SK-N-SH (cell line): ENCODE measurements at regions not wholly inside any gene's neighbourhood (a gene's known extent, or its start where the extent isn't known, plus 50 kb on each side); places are given as distances from the start of the nearest gene placed in this dataset.

Source experiments
- EZH2phosphoT487 ChIP-seq: fragments of 200-600 bp; sonication (generic); IDR thresholded peaks from 2 replicates; pipeline ENCODE4 v1.6.1; 2017; ENCODE audit warnings: low read depth, mixed run types, mild to moderate bottlenecking, antibody characterized with exemption, moderate library complexity, borderline replicate concordance
- GABPA ChIP-seq: IDR thresholded peaks from 2 replicates; pipeline ENCODE4 v1.4.0; 2012; ENCODE audit warnings: low read depth, mild to moderate bottlenecking
- NRF1 ChIP-seq: IDR thresholded peaks from 2 replicates; pipeline ENCODE4 v1.6.1; 2012; ENCODE audit warnings: low read depth, mild to moderate bottlenecking, low read length
- POLR2AphosphoS5 ChIP-seq: IDR thresholded peaks from 2 replicates; pipeline ENCODE4 v1.6.1; 2012; ENCODE audit warnings: low read depth, low read length
- RFX5 ChIP-seq: IDR thresholded peaks from 2 replicates; pipeline ENCODE4 v1.6.1; 2012; ENCODE audit warnings: mild to moderate bottlenecking, improper control_type of control experiment, low read length
- RXRA ChIP-seq: IDR thresholded peaks from 2 replicates; pipeline ENCODE4 v1.4.0; 2012; ENCODE audit warnings: low read depth, mild to moderate bottlenecking, borderline replicate concordance
- TEAD4 ChIP-seq: IDR thresholded peaks from 2 replicates; pipeline ENCODE4 v1.4.0; 2012; ENCODE audit warnings: mild to moderate bottlenecking, borderline replicate concordance; ENCODE audit not compliant: insufficient read depth
- TF ChIP-seq, protein P1 (sequence below): IDR thresholded peaks from 2 replicates; pipeline ENCODE4; 2012
- TF ChIP-seq, protein P2 (sequence below): IDR thresholded peaks from 2 replicates; pipeline ENCODE4 v1.6.1; 2012; ENCODE audit warnings: mild to moderate bottlenecking, low read depth, low read length, moderate library complexity
- TF ChIP-seq, protein P3 (sequence below): IDR thresholded peaks from 2 replicates; pipeline ENCODE4 v1.4.0; 2012; ENCODE audit warnings: low read depth, borderline replicate concordance
- TF ChIP-seq, protein P4 (sequence below): fragments of 200-600 bp; sonication (generic); IDR thresholded peaks from 2 replicates; pipeline ENCODE4 v1.6.1; 2017; ENCODE audit warnings: antibody characterized with exemption, mild to moderate bottlenecking, moderate library complexity

DNA sequence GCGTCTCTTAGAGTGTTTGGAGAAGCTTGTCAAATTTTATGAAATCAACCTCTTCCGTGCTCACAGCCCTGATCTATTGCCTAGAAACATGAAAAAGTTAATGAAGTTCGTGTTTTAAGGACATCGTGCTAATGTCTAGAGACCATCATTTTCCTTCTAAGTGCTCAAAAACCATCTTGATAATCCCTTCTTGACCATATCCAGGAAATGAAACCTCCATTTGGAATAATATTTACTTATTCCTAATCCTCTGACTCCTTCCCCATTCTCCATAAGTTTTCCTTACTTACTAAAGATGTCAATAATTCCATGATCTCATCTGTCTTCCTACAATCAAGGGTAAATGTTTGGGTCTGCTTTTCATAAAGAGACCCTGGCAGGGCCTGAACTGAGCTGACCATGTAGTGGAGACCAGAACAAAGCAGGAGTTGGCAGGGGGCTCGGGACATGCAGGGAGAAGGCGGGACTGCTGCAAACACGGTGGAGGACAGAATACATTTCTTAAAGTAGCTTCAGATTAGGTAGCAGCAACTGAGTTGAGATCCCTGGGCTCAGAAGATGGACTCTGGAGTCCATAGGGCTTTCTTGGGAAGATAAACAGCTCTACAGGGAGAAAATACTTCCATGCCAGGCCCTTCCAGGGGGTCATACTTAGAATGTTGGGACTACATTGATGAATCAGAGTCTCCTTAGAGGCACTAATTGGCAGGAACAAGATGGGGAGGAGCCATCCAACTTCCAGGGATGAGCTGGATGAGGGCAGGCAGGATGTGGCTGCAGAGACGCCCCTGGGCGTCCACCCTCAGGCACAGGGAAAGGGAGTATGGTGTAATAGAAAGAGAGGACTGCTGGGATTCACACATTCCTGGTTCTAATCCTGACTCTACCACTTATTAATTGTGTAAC lies 100.7 kb downstream of the RIN2 start:
- TF ChIP-seq, protein P1, sequence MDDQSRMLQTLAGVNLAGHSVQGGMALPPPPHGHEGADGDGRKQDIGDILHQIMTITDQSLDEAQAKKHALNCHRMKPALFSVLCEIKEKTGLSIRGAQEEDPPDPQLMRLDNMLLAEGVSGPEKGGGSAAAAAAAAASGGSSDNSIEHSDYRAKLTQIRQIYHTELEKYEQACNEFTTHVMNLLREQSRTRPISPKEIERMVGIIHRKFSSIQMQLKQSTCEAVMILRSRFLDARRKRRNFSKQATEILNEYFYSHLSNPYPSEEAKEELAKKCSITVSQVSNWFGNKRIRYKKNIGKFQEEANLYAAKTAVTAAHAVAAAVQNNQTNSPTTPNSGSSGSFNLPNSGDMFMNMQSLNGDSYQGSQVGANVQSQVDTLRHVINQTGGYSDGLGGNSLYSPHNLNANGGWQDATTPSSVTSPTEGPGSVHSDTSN: no peak
- TF ChIP-seq, protein P2, sequence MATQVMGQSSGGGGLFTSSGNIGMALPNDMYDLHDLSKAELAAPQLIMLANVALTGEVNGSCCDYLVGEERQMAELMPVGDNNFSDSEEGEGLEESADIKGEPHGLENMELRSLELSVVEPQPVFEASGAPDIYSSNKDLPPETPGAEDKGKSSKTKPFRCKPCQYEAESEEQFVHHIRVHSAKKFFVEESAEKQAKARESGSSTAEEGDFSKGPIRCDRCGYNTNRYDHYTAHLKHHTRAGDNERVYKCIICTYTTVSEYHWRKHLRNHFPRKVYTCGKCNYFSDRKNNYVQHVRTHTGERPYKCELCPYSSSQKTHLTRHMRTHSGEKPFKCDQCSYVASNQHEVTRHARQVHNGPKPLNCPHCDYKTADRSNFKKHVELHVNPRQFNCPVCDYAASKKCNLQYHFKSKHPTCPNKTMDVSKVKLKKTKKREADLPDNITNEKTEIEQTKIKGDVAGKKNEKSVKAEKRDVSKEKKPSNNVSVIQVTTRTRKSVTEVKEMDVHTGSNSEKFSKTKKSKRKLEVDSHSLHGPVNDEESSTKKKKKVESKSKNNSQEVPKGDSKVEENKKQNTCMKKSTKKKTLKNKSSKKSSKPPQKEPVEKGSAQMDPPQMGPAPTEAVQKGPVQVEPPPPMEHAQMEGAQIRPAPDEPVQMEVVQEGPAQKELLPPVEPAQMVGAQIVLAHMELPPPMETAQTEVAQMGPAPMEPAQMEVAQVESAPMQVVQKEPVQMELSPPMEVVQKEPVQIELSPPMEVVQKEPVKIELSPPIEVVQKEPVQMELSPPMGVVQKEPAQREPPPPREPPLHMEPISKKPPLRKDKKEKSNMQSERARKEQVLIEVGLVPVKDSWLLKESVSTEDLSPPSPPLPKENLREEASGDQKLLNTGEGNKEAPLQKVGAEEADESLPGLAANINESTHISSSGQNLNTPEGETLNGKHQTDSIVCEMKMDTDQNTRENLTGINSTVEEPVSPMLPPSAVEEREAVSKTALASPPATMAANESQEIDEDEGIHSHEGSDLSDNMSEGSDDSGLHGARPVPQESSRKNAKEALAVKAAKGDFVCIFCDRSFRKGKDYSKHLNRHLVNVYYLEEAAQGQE: no peak
- TF ChIP-seq, protein P3, sequence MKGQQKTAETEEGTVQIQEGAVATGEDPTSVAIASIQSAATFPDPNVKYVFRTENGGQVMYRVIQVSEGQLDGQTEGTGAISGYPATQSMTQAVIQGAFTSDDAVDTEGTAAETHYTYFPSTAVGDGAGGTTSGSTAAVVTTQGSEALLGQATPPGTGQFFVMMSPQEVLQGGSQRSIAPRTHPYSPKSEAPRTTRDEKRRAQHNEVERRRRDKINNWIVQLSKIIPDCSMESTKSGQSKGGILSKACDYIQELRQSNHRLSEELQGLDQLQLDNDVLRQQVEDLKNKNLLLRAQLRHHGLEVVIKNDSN: no peak
- TF ChIP-seq, protein P4, sequence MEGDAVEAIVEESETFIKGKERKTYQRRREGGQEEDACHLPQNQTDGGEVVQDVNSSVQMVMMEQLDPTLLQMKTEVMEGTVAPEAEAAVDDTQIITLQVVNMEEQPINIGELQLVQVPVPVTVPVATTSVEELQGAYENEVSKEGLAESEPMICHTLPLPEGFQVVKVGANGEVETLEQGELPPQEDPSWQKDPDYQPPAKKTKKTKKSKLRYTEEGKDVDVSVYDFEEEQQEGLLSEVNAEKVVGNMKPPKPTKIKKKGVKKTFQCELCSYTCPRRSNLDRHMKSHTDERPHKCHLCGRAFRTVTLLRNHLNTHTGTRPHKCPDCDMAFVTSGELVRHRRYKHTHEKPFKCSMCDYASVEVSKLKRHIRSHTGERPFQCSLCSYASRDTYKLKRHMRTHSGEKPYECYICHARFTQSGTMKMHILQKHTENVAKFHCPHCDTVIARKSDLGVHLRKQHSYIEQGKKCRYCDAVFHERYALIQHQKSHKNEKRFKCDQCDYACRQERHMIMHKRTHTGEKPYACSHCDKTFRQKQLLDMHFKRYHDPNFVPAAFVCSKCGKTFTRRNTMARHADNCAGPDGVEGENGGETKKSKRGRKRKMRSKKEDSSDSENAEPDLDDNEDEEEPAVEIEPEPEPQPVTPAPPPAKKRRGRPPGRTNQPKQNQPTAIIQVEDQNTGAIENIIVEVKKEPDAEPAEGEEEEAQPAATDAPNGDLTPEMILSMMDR: no peak
- no peak for TF ChIP-seq RFX5
- TF ChIP-seq NRF1: no peak
- TF ChIP-seq RXRA: no peak
- no peak for TF ChIP-seq TEAD4
- TF ChIP-seq EZH2phosphoT487: no peak
- no peak for TF ChIP-seq GABPA
- TF ChIP-seq POLR2AphosphoS5: no peak
